ENCODE measurements at regions not wholly inside any gene's neighbourhood (a gene's known extent, or its start where the extent isn't known, plus 50 kb on each side); places are given as distances from the start of the nearest gene placed in this dataset.
"Not testable (repeated sequence)": the region's sequence is repeated elsewhere in the genome, so short reads cannot be mapped to it uniquely, and the experiment has no call there.

GRCh38 chr14:106001277-106001676, 474.9 kb downstream of the TMEM121 start:
- not testable (repeated sequence) for DNase-seq (ENCODE audit: low spot score)
- peak; percentile 56 for ATAC-seq

DNA sequence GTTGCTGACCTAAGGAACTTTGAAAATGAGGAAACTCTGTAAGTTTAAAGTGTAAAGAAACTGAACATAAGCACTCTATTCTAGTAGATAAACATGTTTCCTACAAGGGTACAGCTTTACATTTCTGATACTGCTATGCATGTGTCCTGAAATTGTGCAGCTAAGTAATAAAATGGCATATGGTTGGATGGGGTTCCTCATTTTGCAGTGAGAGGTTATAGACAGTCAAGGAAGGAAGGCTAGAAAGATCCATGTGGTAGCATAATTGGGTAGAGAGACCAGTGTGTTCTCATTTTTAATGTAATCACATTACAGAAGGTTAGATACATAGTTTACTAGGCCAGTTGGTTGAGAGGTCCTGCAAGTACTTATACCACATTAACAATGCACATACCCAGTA, 477.0 kb downstream of the TMEM121 start:
- DNase-seq (ENCODE audit: low spot score) (no peak), ATAC-seq (no peak)

DNA sequence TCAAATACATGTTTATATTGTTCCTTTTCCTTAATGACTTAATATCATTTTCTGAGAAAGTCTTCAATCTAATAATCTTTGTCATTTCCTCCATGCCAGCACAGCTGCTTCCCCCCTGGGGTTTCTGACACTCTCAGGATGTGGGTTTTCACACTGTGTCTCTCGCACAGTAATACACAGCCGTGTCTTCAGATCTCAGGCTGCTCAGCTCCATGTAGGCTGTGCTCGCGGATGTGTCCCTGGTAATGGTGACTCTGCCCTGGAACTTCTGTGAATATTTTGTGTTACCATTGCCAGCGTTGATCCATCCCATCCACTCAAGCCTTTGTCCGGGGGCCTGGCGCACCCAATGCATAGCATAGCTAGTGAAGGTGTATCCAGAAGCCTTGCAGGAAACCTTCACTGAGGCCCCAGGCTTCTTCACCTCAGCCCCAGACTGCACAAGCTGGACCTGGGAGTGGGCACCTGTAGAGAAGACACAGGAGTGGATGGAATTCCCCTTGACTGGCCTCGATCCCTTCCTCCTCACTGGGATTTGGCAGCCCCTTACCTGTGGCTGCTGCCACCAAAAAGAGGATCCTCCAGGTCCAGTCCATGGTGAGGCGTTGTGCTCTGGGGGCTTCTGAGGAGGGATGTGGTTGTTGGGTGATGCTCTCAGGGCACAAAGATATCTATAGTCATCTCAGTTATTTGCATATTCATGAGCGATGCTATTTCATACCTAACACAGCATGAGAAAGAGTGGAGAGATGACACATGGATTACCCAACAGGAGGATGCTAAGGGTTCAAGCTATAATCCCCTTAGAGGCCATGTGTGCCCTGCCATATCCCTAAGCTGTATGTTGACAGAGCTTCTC, 478.8 kb downstream of the TMEM121 start:
- not testable (repeated sequence) for DNase-seq (ENCODE audit: low spot score); ATAC-seq

DNA sequence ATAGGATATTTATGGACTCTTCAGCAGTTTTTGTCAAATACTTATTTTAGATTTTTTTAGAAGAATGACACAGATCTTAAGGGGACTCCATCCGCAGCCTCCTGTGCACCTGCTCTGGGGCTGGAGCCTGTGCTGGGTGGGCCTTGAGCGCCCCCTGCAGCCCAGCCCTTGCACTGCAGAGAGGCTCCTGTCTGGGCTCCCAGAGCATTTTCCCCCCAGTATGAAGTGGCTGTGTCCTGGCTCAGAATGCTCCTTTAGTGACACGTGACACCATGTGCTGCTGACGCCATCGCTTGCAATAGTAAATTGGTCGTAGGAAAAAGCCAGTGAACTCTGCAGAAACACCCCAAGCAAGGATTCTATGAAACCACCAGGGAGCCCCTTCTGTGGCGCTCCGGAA, 479.7 kb downstream of the TMEM121 start:
- not testable (repeated sequence) for DNase-seq (ENCODE audit: low spot score)
- peak; percentile 43 for ATAC-seq

GRCh38 chr14:106006716-106007115, 480.3 kb downstream of the TMEM121 start:
- not testable (repeated sequence) for ATAC-seq; DNase-seq (ENCODE audit: low spot score)

- no peak for ATAC-seq
- DNase-seq (ENCODE audit: low spot score) = no peak
Measured at GRCh38 chr14:106010783-106011182, 484.4 kb downstream of the TMEM121 start.

- peak; percentile 52 for ATAC-seq
- DNase-seq (ENCODE audit: low spot score) = not testable (repeated sequence)
Measured at GRCh38 chr14:106011631-106012360, 485.4 kb downstream of the TMEM121 start.

GRCh38 chr14:106012361-106012725, 486.0 kb downstream of the TMEM121 start:
- ATAC-seq; DNase-seq (ENCODE audit: low spot score): not testable (repeated sequence)

DNA sequence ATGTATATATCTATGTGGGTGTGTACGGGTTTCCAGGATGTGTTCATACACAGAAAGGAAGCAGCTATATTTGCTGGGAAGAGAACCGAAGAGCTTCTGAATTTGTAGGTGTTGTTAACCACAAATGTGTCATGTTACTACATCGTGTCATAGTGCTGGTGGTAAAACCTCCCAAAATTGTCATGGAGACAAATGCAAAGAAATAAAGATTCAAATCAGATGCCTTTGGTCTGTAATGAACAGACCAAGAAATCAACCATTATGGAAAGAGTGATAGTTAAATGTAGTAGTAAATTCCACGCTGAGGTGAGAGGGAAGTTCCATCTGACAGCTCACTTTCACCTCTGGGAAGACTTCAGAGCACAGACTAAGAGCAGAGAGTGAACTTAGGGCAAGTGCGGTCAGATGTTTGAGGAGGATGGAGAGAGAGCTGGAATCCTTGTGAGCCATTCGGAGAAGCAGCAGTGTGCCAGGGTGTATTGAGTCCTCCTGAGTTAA, 487.5 kb downstream of the TMEM121 start:
- ATAC-seq (no peak), DNase-seq (ENCODE audit: low spot score) (no peak)

- not testable (repeated sequence) for DNase-seq (ENCODE audit: low spot score); ATAC-seq
Measured at GRCh38 chr14:106017952-106018351, 491.6 kb downstream of the TMEM121 start.

GRCh38 chr14:106021832-106022231, 495.4 kb downstream of the TMEM121 start:
- no peak for DNase-seq (ENCODE audit: low spot score)
- ATAC-seq = no peak

GRCh38 chr14:106022648-106023047, 496.3 kb downstream of the TMEM121 start:
- DNase-seq (ENCODE audit: low spot score); ATAC-seq: not testable (repeated sequence)

DNA sequence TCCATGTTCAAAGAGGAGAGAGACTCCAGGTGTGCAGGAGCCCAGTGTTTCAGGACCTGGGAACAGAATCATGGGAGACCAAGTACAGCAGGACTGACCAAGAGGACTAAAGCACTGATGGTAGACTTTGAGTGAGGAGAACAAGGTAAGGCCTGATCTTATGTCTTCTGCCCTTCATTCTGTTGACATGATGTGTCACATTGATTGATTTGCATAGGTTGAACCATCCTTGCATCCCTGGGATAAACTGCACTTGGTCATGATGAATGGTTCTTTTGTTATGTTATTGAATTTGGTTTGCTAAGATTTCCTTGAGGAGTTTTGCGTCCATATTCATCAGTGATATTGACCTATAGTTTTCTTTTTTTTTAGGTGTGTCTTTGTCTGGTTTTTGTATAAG, 497.0 kb downstream of the TMEM121 start:
- no peak for DNase-seq (ENCODE audit: low spot score)
- no peak for ATAC-seq

DNA sequence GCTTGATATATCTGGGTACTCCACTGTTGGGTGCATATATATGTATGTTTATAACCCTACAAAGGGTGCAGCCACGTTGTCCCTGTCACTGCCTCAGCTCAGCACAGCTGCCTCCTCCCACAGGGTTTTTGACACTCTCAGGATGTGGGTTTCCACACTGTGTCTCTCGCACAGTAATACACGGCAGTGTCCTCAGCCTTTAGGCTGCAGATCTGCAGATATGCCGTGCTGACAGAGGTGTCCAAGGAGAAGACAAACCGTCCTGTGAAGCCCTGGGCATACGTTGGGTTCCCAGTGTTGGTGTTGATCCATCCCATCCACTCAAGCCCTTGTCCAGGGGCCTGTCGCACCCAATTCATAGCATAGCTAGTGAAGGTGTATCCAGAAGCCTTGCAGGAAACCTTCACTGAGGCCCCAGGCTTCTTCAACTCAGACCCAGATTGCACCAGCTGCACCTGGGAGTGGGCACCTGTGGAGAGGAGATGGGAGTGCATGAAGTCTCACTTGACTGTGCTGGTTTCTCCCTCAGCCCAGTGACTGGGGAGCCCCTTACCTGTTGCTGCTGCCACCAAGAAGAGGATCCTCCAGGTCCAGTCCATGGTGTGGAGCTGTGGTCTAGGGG, 498.7 kb downstream of the TMEM121 start:
- no peak for DNase-seq (ENCODE audit: low spot score)
- no peak for ATAC-seq

- no peak for ATAC-seq
- no peak for DNase-seq (ENCODE audit: low spot score)
Measured at GRCh38 chr14:106026026-106026425, 499.6 kb downstream of the TMEM121 start.

DNA sequence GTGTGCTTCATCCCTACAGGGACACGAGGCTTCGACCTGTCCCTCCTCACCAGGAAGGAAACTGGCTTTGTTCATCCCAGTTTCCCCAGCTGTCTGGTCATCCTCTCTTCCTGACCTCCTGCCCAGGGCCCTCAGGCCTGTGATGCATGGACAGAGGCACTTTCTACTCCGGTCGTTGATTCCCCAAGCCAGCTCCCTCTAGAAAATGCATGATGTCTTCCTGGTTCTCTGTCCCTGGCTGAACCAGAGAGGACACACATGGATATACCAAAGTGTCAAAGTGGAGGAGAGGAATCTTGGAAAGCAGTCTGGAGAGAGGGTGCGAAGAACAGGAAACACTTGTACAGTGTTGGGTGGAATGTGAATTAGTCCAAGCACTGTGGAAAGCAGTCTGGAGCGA, 501.4 kb downstream of the TMEM121 start:
- not testable (repeated sequence) for ATAC-seq; DNase-seq (ENCODE audit: low spot score)

DNA sequence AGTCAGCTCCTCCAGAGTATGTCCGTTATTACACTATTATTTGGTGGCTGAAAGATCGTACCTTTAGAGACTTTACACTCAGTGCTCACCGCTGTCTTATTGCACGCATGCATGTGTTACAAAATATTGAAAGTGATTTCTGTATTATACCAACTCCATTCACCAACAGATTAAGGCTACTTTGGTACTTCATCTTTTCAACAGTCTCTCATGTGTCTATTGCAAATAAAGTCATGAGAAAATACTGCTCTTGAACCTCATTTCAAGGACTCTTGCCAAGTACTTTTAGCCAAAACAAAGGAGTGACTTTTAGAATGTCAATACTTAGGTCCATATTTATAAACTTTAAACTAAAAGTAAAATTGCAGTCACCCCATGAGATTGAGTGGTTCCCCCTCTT, 503.6 kb downstream of the TMEM121 start:
- ATAC-seq (no peak), DNase-seq (ENCODE audit: low spot score) (no peak)

- no peak for ATAC-seq
- DNase-seq (ENCODE audit: low spot score) = no peak
Measured at GRCh38 chr14:106037380-106037779, 511.0 kb downstream of the TMEM121 start.

- ATAC-seq (no peak), DNase-seq (ENCODE audit: low spot score) (no peak)
Measured at GRCh38 chr14:106038263-106038662, 511.9 kb downstream of the TMEM121 start.

GRCh38 chr14:106039400-106039799, 513.0 kb downstream of the TMEM121 start:
- no peak for ATAC-seq
- DNase-seq (ENCODE audit: low spot score) = no peak

GRCh38 chr14:106044515-106044914, 518.1 kb downstream of the TMEM121 start:
- ATAC-seq (no peak), DNase-seq (ENCODE audit: low spot score) (no peak)

Data from left lobe of liver (tissue), 2 donors.